ENCODE measurements at regions not wholly inside any gene's neighbourhood (a gene's known extent, or its start where the extent isn't known, plus 50 kb on each side); places are given as distances from the start of the nearest gene placed in this dataset.

GRCh38 chr12:33786532-33786931 lies 235.8 kb upstream of the ALG10 start:
- no peak for DNase-seq (ENCODE audit: low read depth in 2 of 2)
- no peak overlapping the region for H3K4me3 ChIP-seq (replicated peaks in 1 of 2; ENCODE audit: low read depth in 2 of 2, low read length in 2 of 2)
- TF ChIP-seq CTCF (IDR thresholded peaks at IDR 0.05; ENCODE audit: low read depth, low read length) = no peak

DNA sequence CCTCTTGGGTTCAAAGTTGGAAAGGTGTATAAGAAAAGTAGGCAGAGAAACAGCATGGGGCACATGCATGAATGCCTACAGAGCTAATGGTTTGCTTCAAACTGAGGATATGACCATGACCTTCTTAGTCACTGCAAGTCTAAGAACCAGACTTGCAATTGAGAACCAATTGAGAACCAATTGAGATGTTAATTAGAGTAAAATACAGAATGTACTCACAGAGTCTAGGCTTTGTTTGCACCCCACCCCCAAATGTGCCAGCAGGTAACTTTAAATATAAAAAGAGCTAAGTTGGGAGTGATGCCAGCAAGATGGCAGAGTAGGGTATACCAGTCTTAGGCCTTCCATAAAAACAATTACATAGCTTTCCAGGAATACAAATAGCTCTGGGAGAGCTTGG lies 227.3 kb upstream of the ALG10 start:
- no peak for TF ChIP-seq CTCF (IDR thresholded peaks at IDR 0.05; ENCODE audit: low read depth, low read length)
- no peak for DNase-seq (ENCODE audit: low read depth in 2 of 2)

DNA sequence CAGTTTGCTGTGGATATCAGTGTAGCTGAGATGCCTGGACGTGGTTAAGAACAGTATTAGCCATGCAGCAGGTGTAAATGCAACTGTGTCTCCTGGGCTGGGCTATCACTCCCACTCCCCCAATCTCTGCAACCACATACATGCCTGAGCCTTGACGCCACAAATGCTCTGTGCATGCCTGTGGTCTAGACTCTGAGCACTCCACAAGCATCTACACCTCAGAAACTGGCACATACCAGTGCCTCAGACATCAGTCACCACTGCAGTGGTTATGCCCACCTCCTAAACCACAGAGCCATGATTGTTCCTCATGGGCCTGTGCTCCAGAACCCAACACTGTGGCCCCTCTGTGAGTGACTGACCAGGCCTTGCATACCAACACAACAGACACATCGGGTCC lies 226.8 kb upstream of the ALG10 start:
- DNase-seq (ENCODE audit: low read depth in 2 of 2) = no peak
- TF ChIP-seq CTCF (IDR thresholded peaks at IDR 0.05; ENCODE audit: low read depth, low read length) = no peak

More for the DNA sequence above, 227.3 kb upstream of the ALG10 start:
- H3K4me3 ChIP-seq (replicated peaks in 1 of 2; ENCODE audit: low read depth in 2 of 2, low read length in 2 of 2) = no peak overlapping the region

GRCh38 chr12:33813536-33813935 lies 208.8 kb upstream of the ALG10 start:
- DNase-seq (ENCODE audit: low read depth in 2 of 2) = no peak
- no peak for TF ChIP-seq CTCF (IDR thresholded peaks at IDR 0.05; ENCODE audit: low read depth, low read length)
- no peak overlapping the region for H3K4me3 ChIP-seq (replicated peaks in 1 of 2; ENCODE audit: low read depth in 2 of 2, low read length in 2 of 2)

More for the DNA sequence above, 226.8 kb upstream of the ALG10 start:
- H3K4me3 ChIP-seq (replicated peaks in 1 of 2; ENCODE audit: low read depth in 2 of 2, low read length in 2 of 2) = no peak overlapping the region

DNA sequence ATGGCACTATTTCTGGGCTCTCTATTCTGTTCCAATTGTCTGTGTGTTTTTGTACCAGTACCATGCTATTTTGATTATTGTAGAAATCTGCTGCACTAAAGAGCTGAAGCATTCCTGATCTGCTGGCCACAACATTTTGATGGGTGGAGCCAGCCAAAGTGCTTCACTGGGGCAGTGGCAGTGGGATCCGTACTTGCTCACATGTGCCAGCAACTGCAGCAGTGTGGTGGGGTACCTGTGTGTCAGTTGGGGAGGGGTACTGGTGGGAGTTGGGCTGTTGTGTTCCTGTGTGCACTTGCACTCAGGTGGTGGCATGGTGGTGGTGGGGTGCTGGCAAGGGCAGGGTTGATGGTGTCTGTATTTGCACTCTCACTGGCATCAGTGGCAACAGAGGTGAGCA lies 204.6 kb upstream of the ALG10 start:
- no peak for TF ChIP-seq CTCF (IDR thresholded peaks at IDR 0.05; ENCODE audit: low read depth, low read length)
- no peak for DNase-seq (ENCODE audit: low read depth in 2 of 2)
- H3K4me3 ChIP-seq (replicated peaks in 1 of 2; ENCODE audit: low read depth in 2 of 2, low read length in 2 of 2) = no peak overlapping the region

DNA sequence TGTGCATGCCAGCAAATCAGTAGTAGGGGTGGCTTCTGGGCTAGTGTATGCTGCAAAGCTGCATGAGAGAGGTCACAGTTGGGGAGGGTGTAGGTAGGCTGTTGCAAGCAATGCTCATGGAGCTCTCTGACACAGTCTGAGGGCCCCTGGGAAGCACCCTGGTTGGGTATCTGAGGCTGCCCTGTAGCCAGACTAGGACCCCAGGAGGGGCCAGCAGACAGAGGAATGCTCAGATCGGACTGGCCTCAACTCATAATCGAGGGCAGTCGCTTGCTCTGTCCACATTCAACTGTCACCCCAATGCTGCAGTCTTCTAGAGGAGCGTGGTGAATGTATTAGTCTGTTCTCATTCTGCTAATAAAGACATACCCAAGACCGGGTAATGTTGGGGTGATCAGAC lies 204.0 kb upstream of the ALG10 start:
- no peak overlapping the region for H3K4me3 ChIP-seq (replicated peaks in 1 of 2; ENCODE audit: low read depth in 2 of 2, low read length in 2 of 2)
- DNase-seq (ENCODE audit: low read depth in 2 of 2) = no peak
- no peak for TF ChIP-seq CTCF (IDR thresholded peaks at IDR 0.05; ENCODE audit: low read depth, low read length)

DNA sequence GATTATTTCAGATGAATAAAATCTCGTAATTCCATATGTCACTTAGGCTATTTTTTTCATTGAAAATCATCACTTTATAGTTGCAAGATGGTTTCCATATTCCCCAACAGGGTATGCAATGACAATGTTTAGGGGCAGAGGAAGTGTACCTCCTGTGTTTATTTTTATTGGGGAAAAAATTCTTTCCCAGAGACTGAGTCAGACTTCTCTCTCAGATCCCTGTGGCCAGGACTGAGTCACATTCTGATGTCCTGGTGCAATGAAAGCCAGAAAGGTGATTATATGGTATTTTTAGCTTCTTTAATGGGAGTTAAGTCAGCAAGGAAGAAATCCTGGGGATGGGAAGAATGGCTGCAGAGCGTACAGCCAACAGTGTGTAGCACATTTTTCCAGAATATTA lies 196.9 kb upstream of the ALG10 start:
- no peak for TF ChIP-seq CTCF (IDR thresholded peaks at IDR 0.05; ENCODE audit: low read depth, low read length)
- H3K4me3 ChIP-seq (replicated peaks in 1 of 2; ENCODE audit: low read depth in 2 of 2, low read length in 2 of 2) = no peak overlapping the region
- no peak for DNase-seq (ENCODE audit: low read depth in 2 of 2)

Data from cardiac fibroblast (primary cell).